Liver (tissue), 7 donors: ENCODE measurements at regions not wholly inside any gene's neighbourhood (a gene's known extent, or its start where the extent isn't known, plus 50 kb on each side); places are given as distances from the start of the nearest gene placed in this dataset.
"Not testable (repeated sequence)": the region's sequence is repeated elsewhere in the genome, so short reads cannot be mapped to it uniquely, and the experiment has no call there.

Experiments used
- DNase-seq: peaks from one replicate; pipeline ENCODE4 v3.0.0-alpha.2; 2017; ENCODE audit warnings: low spot score
- H3K27ac ChIP-seq, 2 donors: one replicate each; pipeline ENCODE4 v1.7.0; 2013; ENCODE audit warnings: inconsistent platforms in 2 of 2, low read length in 2 of 2, control low read depth in 1 of 2, low read depth in 1 of 2, mild to moderate bottlenecking in 1 of 2
- H3K27me3 ChIP-seq, 4 donors: one replicate each; pipeline versions ENCODE4 v1.6.1 to v1.7.0; 2013; ENCODE audit warnings: low read length in 3 of 4, inconsistent platforms in 1 of 4, mild to moderate bottlenecking in 1 of 4, moderate library complexity in 1 of 4; ENCODE audit not compliant: control insufficient read depth in 4 of 4, insufficient read depth in 4 of 4
- H3K36me3 ChIP-seq, 4 donors: one replicate each; pipeline versions ENCODE4 v1.6.1 to v1.7.0; 2013; ENCODE audit warnings: low read length in 3 of 4, mild to moderate bottlenecking in 3 of 4, low read depth in 1 of 4, moderate library complexity in 1 of 4; ENCODE audit not compliant: control insufficient read depth in 4 of 4, insufficient read depth in 3 of 4
- H3K4me1 ChIP-seq, 4 donors: one replicate each; pipeline versions ENCODE4 v1.6.1 to v1.7.0; 2013; ENCODE audit warnings: low read length in 3 of 4, mild to moderate bottlenecking in 3 of 4, moderate library complexity in 1 of 4; ENCODE audit not compliant: control insufficient read depth in 4 of 4, insufficient read depth in 4 of 4
- H3K4me3 ChIP-seq, 3 donors: one replicate each; pipeline versions ENCODE4 v1.6.1 to v1.7.0; 2013; ENCODE audit warnings: low read length in 3 of 3, control low read depth in 1 of 3, low read depth in 1 of 3, mild to moderate bottlenecking in 1 of 3
- H3K9ac ChIP-seq, 2 donors: one replicate each; pipeline ENCODE4 v1.7.0; 2013; ENCODE audit warnings: low read length in 2 of 2, mild to moderate bottlenecking in 2 of 2, moderate library complexity in 2 of 2, control low read depth in 1 of 2, low read depth in 1 of 2
- H3K9me3 ChIP-seq, 4 donors: one replicate each; pipeline versions ENCODE4 v1.6.1 to v1.7.0; 2013; ENCODE audit warnings: low read length in 3 of 4; ENCODE audit not compliant: control insufficient read depth in 4 of 4
- EGR1 ChIP-seq, 2 donors: IDR thresholded peaks; 2 replicates each; pipeline ENCODE4 v1.6.1; 2016 to 2018; ENCODE audit warnings: antibody characterized with exemption in 2 of 2, low read depth in 2 of 2
- FOXA1 ChIP-seq: IDR thresholded peaks from 2 replicates; pipeline ENCODE4 v1.6.1; 2016; ENCODE audit warnings: antibody characterized with exemption
- FOXA2 ChIP-seq: IDR thresholded peaks from 2 replicates; pipeline ENCODE4 v1.6.1; 2016; ENCODE audit warnings: antibody characterized with exemption
- GABPA ChIP-seq, 2 donors: IDR thresholded peaks in 1 of 2; conservative IDR thresholded peaks in 1 of 2; 2 replicates each; pipeline ENCODE4 v1.6.1; 2016; ENCODE audit warnings: antibody characterized with exemption in 2 of 2, mild to moderate bottlenecking in 1 of 2, moderate library complexity in 1 of 2
- HNF4A ChIP-seq, 2 donors: conservative IDR thresholded peaks; 2 replicates each; pipeline ENCODE4 v1.6.1; 2016; ENCODE audit warnings: antibody characterized with exemption in 2 of 2, mild to moderate bottlenecking in 2 of 2
- HNF4G ChIP-seq: IDR thresholded peaks from 2 replicates; pipeline ENCODE4 v1.6.1; 2016; ENCODE audit warnings: antibody characterized with exemption
- JUND ChIP-seq, 2 donors: IDR thresholded peaks; 2 replicates each; pipeline ENCODE4 v1.6.1; 2016; ENCODE audit warnings: antibody characterized with exemption in 2 of 2
- NR2F2 ChIP-seq: IDR thresholded peaks from 2 replicates; pipeline ENCODE4 v1.6.1; 2016; ENCODE audit warnings: antibody characterized with exemption
- RAD21 ChIP-seq, 2 donors: IDR thresholded peaks; 2 replicates each; pipeline ENCODE4 v1.6.1; 2016; ENCODE audit warnings: antibody characterized with exemption in 2 of 2, mild to moderate bottlenecking in 2 of 2
- RXRA ChIP-seq, 2 donors: IDR thresholded peaks; 2 replicates each; pipeline ENCODE4 v1.6.1; 2017 to 2018; ENCODE audit warnings: antibody characterized with exemption in 2 of 2, mild to moderate bottlenecking in 1 of 2
- SP1 ChIP-seq: IDR thresholded peaks from 2 replicates; pipeline ENCODE4 v1.6.1; 2018; ENCODE audit warnings: antibody characterized with exemption, mild to moderate bottlenecking
- TAF1 ChIP-seq: conservative IDR thresholded peaks from 2 replicates; pipeline ENCODE4 v1.6.1; 2016; ENCODE audit warnings: antibody characterized with exemption, mild to moderate bottlenecking
- WGBS: extraction: QIAGEN DNeasy Blood & Tissue Kit; methylation state at CpG from one replicate; pipeline ENCODE4 v1.1.7; 2013; 5-methylcytosine and 5-hydroxymethylcytosine counted together
- TF ChIP-seq, protein P1 (sequence below): IDR thresholded peaks from 2 replicates; pipeline ENCODE4 v1.6.1; 2016; ENCODE audit warnings: antibody characterized with exemption, mild to moderate bottlenecking
- TF ChIP-seq, protein P2 (sequence below): IDR thresholded peaks from 2 replicates; pipeline ENCODE4 v1.6.1; 2016; ENCODE audit warnings: antibody characterized with exemption
- TF ChIP-seq, protein P3 (sequence below): IDR thresholded peaks from 2 replicates; pipeline ENCODE4 v1.6.1; 2016; ENCODE audit warnings: antibody characterized with exemption
- TF ChIP-seq, protein P4 (sequence below): IDR thresholded peaks from 2 replicates; pipeline ENCODE4 v1.6.1; 2016; ENCODE audit warnings: antibody characterized with exemption
- donor health status: healthy.
- donor health status: healthy.
- donor health status: healthy.
- donor health status: healthy.

DNA sequence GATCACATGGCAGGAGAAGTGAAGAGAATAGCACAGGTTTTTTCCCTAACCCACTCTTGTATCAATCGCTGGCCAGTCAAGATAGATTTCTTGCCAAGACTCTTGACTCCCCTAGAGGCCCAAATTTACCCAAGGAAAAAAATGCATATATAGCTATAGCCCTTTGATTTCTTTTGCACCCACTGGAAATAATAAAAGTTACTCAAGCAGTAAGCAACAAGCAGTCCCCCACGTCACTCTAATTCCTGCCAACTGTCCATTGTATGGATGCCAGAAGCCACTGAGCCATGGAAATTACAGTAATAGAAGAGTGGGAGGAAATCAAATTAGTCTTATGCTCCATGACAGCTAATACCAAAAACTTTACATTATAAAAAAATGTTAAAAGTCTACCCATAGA lies 125.3 kb upstream of the SLC39A10 start:
- 88% methylated on average over 2 of the region's 2 CpGs for WGBS
- Histone ChIP-seq H3K9ac (no peak overlapping the region), H3K36me3 (no peaks in the 10 kb centered on the region), H3K4me1 (peaks cover 0 to 3% (median 0%) of the 10 kb centered on the region in 4 donors), H3K27ac (no peak overlapping the region), H3K27me3 (no peaks in the 10 kb centered on the region), H3K9me3 (no peaks in the 10 kb centered on the region), H3K4me3 (no peak overlapping the region)
- DNase-seq = no peak
- TF ChIP-seq RXRA (IDR thresholded peaks at IDR 0.05) = no peak
- TF ChIP-seq HNF4A (conservative IDR thresholded peaks at IDR 0.05) = no peak
- no peak for TF ChIP-seq NR2F2
- TF ChIP-seq, protein P1, sequence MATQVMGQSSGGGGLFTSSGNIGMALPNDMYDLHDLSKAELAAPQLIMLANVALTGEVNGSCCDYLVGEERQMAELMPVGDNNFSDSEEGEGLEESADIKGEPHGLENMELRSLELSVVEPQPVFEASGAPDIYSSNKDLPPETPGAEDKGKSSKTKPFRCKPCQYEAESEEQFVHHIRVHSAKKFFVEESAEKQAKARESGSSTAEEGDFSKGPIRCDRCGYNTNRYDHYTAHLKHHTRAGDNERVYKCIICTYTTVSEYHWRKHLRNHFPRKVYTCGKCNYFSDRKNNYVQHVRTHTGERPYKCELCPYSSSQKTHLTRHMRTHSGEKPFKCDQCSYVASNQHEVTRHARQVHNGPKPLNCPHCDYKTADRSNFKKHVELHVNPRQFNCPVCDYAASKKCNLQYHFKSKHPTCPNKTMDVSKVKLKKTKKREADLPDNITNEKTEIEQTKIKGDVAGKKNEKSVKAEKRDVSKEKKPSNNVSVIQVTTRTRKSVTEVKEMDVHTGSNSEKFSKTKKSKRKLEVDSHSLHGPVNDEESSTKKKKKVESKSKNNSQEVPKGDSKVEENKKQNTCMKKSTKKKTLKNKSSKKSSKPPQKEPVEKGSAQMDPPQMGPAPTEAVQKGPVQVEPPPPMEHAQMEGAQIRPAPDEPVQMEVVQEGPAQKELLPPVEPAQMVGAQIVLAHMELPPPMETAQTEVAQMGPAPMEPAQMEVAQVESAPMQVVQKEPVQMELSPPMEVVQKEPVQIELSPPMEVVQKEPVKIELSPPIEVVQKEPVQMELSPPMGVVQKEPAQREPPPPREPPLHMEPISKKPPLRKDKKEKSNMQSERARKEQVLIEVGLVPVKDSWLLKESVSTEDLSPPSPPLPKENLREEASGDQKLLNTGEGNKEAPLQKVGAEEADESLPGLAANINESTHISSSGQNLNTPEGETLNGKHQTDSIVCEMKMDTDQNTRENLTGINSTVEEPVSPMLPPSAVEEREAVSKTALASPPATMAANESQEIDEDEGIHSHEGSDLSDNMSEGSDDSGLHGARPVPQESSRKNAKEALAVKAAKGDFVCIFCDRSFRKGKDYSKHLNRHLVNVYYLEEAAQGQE = no peak
- no peak for TF ChIP-seq SP1
- TF ChIP-seq RAD21 (IDR thresholded peaks at IDR 0.05) = no peak
- no peak for TF ChIP-seq FOXA2
- TF ChIP-seq JUND (IDR thresholded peaks at IDR 0.05) = no peak
- TF ChIP-seq, protein P2, sequence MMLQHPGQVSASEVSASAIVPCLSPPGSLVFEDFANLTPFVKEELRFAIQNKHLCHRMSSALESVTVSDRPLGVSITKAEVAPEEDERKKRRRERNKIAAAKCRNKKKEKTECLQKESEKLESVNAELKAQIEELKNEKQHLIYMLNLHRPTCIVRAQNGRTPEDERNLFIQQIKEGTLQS = no peak

DNA sequence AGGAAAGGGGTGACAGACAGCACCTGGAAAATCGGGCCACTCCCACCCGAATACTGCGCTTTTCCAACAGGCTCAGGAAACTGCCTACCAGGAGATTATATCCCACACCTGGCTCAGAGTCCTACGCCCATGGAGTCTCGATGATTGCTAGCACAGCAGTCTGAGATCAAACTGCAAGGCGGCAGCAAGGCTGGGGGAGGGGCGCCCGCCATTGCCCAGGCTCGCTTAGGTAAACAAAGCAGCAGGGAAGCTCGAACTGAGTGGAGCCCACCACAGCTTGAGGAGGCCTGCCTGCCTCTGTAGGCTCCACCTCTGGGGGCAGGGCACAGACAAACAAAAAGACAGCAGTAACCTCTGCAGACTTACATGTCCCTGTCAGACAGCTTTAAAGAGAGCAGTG lies 133.8 kb upstream of the SLC39A10 start:
- not testable (repeated sequence) for H3K27me3 ChIP-seq, H3K9me3 ChIP-seq, H3K9ac ChIP-seq, DNase-seq, H3K4me3 ChIP-seq, H3K36me3 ChIP-seq, H3K27ac ChIP-seq, H3K4me1 ChIP-seq
- 84% methylated on average over 10 of the region's 10 CpGs for WGBS

DNA sequence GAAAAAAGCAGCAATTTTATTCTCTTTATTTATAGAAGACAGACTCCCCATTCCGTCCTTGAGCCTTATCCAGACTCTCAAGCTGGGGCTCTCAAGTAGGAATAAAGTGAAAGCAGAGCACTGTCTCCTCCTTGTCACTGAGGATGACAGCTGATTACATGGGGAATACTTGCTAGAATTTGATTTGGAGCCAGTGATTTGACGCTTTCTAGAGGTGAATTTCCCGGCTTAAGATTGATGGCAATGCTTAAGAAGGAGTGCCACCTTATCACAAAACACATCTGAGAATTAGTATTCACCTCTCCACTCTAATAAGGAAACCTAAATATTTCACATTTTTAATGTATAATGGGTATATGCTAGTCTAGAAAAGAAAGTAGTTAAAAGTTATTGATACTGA lies 135.4 kb upstream of the SLC39A10 start:
- H3K36me3 ChIP-seq = no peaks in the 10 kb centered on the region
- no peaks in the 10 kb centered on the region for H3K27me3 ChIP-seq
- 78% methylated on average over 3 of the region's 3 CpGs for WGBS
- no peaks in the 10 kb centered on the region for H3K4me1 ChIP-seq
- H3K4me3 ChIP-seq = no peak overlapping the region
- H3K9ac ChIP-seq = no peak overlapping the region
- no peak overlapping the region for H3K27ac ChIP-seq
- no peak for DNase-seq
- H3K9me3 ChIP-seq = no peaks in the 10 kb centered on the region
- TF ChIP-seq GABPA (IDR thresholded peaks at IDR 0.05 in 1 of 2, conservative IDR thresholded peaks at IDR 0.05 in 1 of 2) (no peak), JUND (IDR thresholded peaks at IDR 0.05) (no peak), TAF1 (no peak), HNF4A (conservative IDR thresholded peaks at IDR 0.05) (no peak), NR2F2 (no peak), FOXA1 (no peak), RXRA (IDR thresholded peaks at IDR 0.05) (no peak), FOXA2 (no peak), HNF4G (no peak), EGR1 (IDR thresholded peaks at IDR 0.05; ENCODE audit: low read depth in 2 of 2) (no peak), SP1 (no peak), RAD21 (IDR thresholded peaks at IDR 0.05) (no peak)
- TF ChIP-seq, protein P1 = no peak
- TF ChIP-seq, protein P2 = no peak
- TF ChIP-seq, protein P3, sequence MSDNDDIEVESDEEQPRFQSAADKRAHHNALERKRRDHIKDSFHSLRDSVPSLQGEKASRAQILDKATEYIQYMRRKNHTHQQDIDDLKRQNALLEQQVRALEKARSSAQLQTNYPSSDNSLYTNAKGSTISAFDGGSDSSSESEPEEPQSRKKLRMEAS = no peak
- TF ChIP-seq, protein P4, sequence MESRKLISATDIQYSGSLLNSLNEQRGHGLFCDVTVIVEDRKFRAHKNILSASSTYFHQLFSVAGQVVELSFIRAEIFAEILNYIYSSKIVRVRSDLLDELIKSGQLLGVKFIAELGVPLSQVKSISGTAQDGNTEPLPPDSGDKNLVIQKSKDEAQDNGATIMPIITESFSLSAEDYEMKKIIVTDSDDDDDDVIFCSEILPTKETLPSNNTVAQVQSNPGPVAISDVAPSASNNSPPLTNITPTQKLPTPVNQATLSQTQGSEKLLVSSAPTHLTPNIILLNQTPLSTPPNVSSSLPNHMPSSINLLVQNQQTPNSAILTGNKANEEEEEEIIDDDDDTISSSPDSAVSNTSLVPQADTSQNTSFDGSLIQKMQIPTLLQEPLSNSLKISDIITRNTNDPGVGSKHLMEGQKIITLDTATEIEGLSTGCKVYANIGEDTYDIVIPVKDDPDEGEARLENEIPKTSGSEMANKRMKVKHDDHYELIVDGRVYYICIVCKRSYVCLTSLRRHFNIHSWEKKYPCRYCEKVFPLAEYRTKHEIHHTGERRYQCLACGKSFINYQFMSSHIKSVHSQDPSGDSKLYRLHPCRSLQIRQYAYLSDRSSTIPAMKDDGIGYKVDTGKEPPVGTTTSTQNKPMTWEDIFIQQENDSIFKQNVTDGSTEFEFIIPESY = no peak
